HepG2 (cell line): ENCODE measurements at regions not wholly inside any gene's neighbourhood (a gene's known extent, or its start where the extent isn't known, plus 50 kb on each side); places are given as distances from the start of the nearest gene placed in this dataset.

ENCODE experiments used
- ATAC-seq: fragments of 200-7000 bp; cut with Tn5 transposase; 3 replicates; pipeline ENCODE4 v1.9.1; 2020; ENCODE audit warnings: mild to moderate bottlenecking, moderate library complexity
- BruUV-seq: library from RNA; stranded (reverse); fragments of 400-500 nt; replicated peaks from 2 replicates; lab custom pipeline; 2021; lab: Mats Ljungman, UMichigan
- CTCF ChIA-PET: fragments of 300-600 bp; formaldehyde crosslinking; extraction: SDS; loops from one replicate; lab custom pipeline; 2021; ENCODE audit warnings: low total read pairs, inconsistent platforms, low intra/inter-chr PET ratio; lab: Yijun Ruan, JAX
- POLR2A ChIA-PET: fragments of 350-600 bp; sonication (Branson Sonifier 250); formaldehyde crosslinking; loops from one replicate; lab custom pipeline; 2020; ENCODE audit warnings: antibody characterized with exemption, inconsistent platforms; lab: Yijun Ruan, JAX
- DNase-seq: peaks from one replicate; pipeline ENCODE4 v3.0.0-alpha.2; 2015; ENCODE audit warnings: low spot score
- FAIRE-seq: peaks from 3 replicates; lab custom pipeline; 2011; peaks lifted over from hg19 to GRCh38; lab: Jason Lieb, UNC
- H2AFZ ChIP-seq: one replicate; pipeline ENCODE4 v1.6.1; 2011; ENCODE audit warnings: low read length, inconsistent platforms
- H3K27ac ChIP-seq: fragments of 300-600 bp; 3 replicates; pipeline ENCODE4 v1.8.0; 2011; ENCODE audit warnings: mixed run types, mild to moderate bottlenecking, mixed read lengths, low read length, inconsistent platforms; ENCODE audit not compliant: insufficient read depth; ENCODE audit errors: extremely low read length
- H3K27me3 ChIP-seq, 2 experiments: fragments of 200-600 bp in 1 of 2; 2 replicates in 1 of 2; 3 replicates in 1 of 2; pipeline versions ENCODE4 v1.6.0 to v1.8.0; 2011; ENCODE audit warnings: low read length in 2 of 2, mild to moderate bottlenecking in 2 of 2, moderate library complexity in 2 of 2, inconsistent platforms in 1 of 2; ENCODE audit not compliant: insufficient read depth in 2 of 2, control insufficient read depth in 1 of 2
- H3K36me3 ChIP-seq, 2 experiments: fragments of 200-600 bp in 1 of 2; replicated peaks in 1 of 2; 2 replicates in 1 of 2; 3 replicates in 1 of 2; pipeline versions ENCODE4 v1.5.1 to v1.8.0; 2011; ENCODE audit warnings: low read length in 2 of 2, inconsistent platforms in 1 of 2; ENCODE audit not compliant: insufficient read depth in 2 of 2, control insufficient read depth in 1 of 2
- H3K4me1 ChIP-seq: 2 replicates; pipeline ENCODE4 v1.5.1; 2012; ENCODE audit warnings: low read length, inconsistent platforms; ENCODE audit not compliant: insufficient read depth
- H3K4me2 ChIP-seq: 2 replicates; pipeline ENCODE4 v1.6.0; 2011; ENCODE audit warnings: low read depth, low read length, inconsistent platforms
- H3K4me3 ChIP-seq, 3 experiments: fragments of 200-600 bp in 1 of 3; sonication (generic), shearing (Covaris generic) in 1 of 3; replicated peaks in 1 of 3; 2 replicates each; pipeline ENCODE4 v1.5.1; 2011 to 2016; ENCODE audit warnings: low read length in 3 of 3, inconsistent platforms in 2 of 3, low read depth in 2 of 3, mild to moderate bottlenecking in 2 of 3, control low read depth in 1 of 3, mixed read lengths in 1 of 3; ENCODE audit not compliant: insufficient read depth in 1 of 3
- H3K79me2 ChIP-seq: one replicate; pipeline ENCODE4 v1.6.1; 2011; ENCODE audit warnings: low read length, inconsistent platforms; ENCODE audit not compliant: insufficient read depth
- H3K9ac ChIP-seq: 2 replicates; pipeline ENCODE4 v1.6.0; 2011; ENCODE audit warnings: mild to moderate bottlenecking, low read depth, low read length, inconsistent platforms; ENCODE audit not compliant: insufficient read depth
- H3K9me3 ChIP-seq: 2 replicates; pipeline ENCODE4 v1.5.1; 2012; ENCODE audit warnings: mild to moderate bottlenecking, low read length
- H4K20me1 ChIP-seq: 2 replicates; pipeline ENCODE4 v1.6.0; 2011; ENCODE audit warnings: inconsistent platforms, mild to moderate bottlenecking, low read length, moderate library complexity; ENCODE audit not compliant: insufficient read depth
- EED ChIP-seq: sonication (generic); formaldehyde crosslinking; IDR thresholded peaks from 2 replicates; pipeline ENCODE4 v1.5.0; 2020; ENCODE audit warnings: mild to moderate bottlenecking, missing genetic modification reagents
- HMG20B ChIP-seq: conservative IDR thresholded peaks from 2 replicates; pipeline ENCODE4 v1.6.1; 2016; ENCODE audit warnings: missing genetic modification reagents, missing compliant biosample characterization
- MAFF ChIP-seq: IDR thresholded peaks from 2 replicates; pipeline ENCODE4 v1.6.1; 2011; ENCODE audit warnings: low read depth, low read length, improper control_type of control experiment
- MAFK ChIP-seq, 2 experiments: IDR thresholded peaks in 1 of 2; conservative IDR thresholded peaks in 1 of 2; 2 replicates each; pipeline ENCODE4 v1.6.1; 2011; ENCODE audit warnings: improper control_type of control experiment in 2 of 2, low read length in 2 of 2
- NCOA5 ChIP-seq: sonication (generic); formaldehyde crosslinking; IDR thresholded peaks from 2 replicates; pipeline ENCODE4 v1.4.0; 2020; ENCODE audit warnings: missing genetic modification reagents
- POLR2A ChIP-seq, 2 experiments: IDR thresholded peaks; 2 replicates each; pipeline ENCODE4 v1.6.1; 2011; ENCODE audit warnings: low read depth in 2 of 2, low read length in 2 of 2, mild to moderate bottlenecking in 1 of 2, moderate library complexity in 1 of 2; ENCODE audit not compliant: insufficient read depth in 1 of 2
- SRF ChIP-seq: IDR thresholded peaks from 2 replicates; pipeline ENCODE4 v1.6.1; 2011; ENCODE audit warnings: mild to moderate bottlenecking, low read depth, low read length, moderate library complexity
- STAG1 ChIP-seq: sonication (generic); formaldehyde crosslinking; IDR thresholded peaks from 2 replicates; pipeline ENCODE4 v1.4.0; 2020; ENCODE audit warnings: missing genetic modification reagents
- WGBS: methylation state at CpG from one replicate; pipeline ENCODE4 v1.1.6; 2017; ENCODE audit warnings: low lambda C conversion rate; 5-methylcytosine and 5-hydroxymethylcytosine counted together
- in situ Hi-C: cut with HindIII; loops from 2 replicates; pipeline ENCODE4 v1.10.0; 2017; ENCODE audit warnings: low pct_unique_long_range_greater_than_20kb; ENCODE audit not compliant: extremely low pct_ligation_motif_present
- intact Hi-C: fragments of 100-400 bp; cut with micrococcal nuclease; formaldehyde crosslinking; loops from one replicate; pipeline ENCODE4 v1.10.0; 2022; ENCODE audit not compliant: unreplicated experiment
- TF ChIP-seq, protein P1 (sequence below): IDR thresholded peaks from 2 replicates; pipeline ENCODE4 v1.6.1; 2012; ENCODE audit warnings: low read depth, low read length, improper control_type of control experiment
- TF ChIP-seq, protein P2 (sequence below): sonication (generic); formaldehyde crosslinking; IDR thresholded peaks from 2 replicates; pipeline ENCODE4 v1.5.1; 2020; ENCODE audit warnings: mild to moderate bottlenecking, moderate library complexity, missing genetic modification reagents
- TF ChIP-seq, protein P3 (sequence below): sonication (generic); formaldehyde crosslinking; IDR thresholded peaks from 2 replicates; pipeline ENCODE4 v1.4.0; 2020; ENCODE audit warnings: missing genetic modification reagents
- TF ChIP-seq, protein P4 (sequence below): sonication (generic); formaldehyde crosslinking; IDR thresholded peaks from 2 replicates; pipeline ENCODE4 v1.5.0; 2020; ENCODE audit warnings: mild to moderate bottlenecking, missing genetic modification reagents, moderate library complexity

DNA sequence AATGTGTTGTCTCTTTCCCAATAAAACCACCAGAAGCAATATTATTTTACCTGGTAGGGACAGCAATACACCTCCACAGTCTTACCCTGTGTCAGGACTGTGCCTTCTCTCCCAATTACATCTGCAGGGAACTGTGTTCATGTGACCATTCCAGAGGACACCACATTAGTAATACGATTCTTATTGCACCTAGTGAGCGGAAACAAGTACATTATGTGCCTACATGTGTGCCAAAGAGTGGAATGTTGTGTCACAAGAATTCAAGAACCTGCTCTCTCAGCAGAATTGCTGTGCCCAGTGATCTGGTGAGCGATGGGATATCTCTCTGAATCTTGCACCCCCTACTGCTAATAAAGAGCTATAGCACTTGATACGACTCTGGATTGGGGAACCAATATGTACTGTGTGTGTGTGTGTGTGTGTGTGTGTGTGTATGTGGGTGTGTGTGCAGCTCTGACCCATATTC, 57.4 kb upstream of the FOXC1 start:
- H3K9ac ChIP-seq: no peak overlapping the region
- no peaks in the 10 kb centered on the region for H3K4me1 ChIP-seq
- BruUV-seq: no TSS peak
- no peak overlapping the region for H3K4me3 ChIP-seq
- no peak overlapping the region for H3K4me2 ChIP-seq
- in situ Hi-C loops (no loop called here), intact Hi-C loops (no loop called here)
- H3K27ac ChIP-seq: no peak overlapping the region
- CTCF ChIA-PET: no interaction called here
- FAIRE-seq: peak; percentile 39
- POLR2A ChIA-PET: no interaction called here
- H4K20me1 ChIP-seq: no peaks in the 10 kb centered on the region
- peak; percentile 25 for DNase-seq
- H2AFZ ChIP-seq: no peak overlapping the region
- peaks cover 1 to 29% of the 10 kb centered on the region in 2 experiments; a peak in 2 of 5 replicates for H3K27me3 ChIP-seq
- no peaks in the 10 kb centered on the region for H3K9me3 ChIP-seq
- WGBS: 18% methylated on average over 4 of the region's 4 CpGs
- H3K79me2 ChIP-seq: no peaks in the 10 kb centered on the region
- no peaks in the 10 kb centered on the region for H3K36me3 ChIP-seq
- peak; percentile 80 for ATAC-seq
- TF ChIP-seq, protein P1, sequence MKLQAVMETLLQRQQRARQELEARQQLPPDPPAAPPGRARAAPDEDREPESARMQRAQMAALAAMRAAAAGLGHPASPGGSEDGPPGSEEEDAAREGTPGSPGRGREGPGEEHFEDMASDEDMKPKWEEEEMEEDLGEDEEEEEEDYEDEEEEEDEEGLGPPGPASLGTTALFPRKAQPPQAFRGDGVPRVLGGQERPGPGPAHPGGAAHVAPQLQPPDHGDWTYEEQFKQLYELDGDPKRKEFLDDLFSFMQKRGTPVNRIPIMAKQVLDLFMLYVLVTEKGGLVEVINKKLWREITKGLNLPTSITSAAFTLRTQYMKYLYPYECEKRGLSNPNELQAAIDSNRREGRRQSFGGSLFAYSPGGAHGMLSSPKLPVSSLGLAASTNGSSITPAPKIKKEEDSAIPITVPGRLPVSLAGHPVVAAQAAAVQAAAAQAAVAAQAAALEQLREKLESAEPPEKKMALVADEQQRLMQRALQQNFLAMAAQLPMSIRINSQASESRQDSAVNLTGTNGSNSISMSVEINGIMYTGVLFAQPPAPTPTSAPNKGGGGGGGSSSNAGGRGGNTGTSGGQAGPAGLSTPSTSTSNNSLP: peak; percentile 87
- TF ChIP-seq POLR2A (IDR thresholded peaks at IDR 0.05; ENCODE audit: insufficient read depth in 1 of 2, low read depth in 2 of 2, low read length in 2 of 2) (no peak), MAFK (conservative IDR thresholded peaks at IDR 0.05 in 1 of 2, IDR thresholded peaks at IDR 0.05 in 1 of 2; ENCODE audit: low read length in 2 of 2) (peak; percentile 31 to 54; a peak in 1 of 4 replicates), MAFF (peak; percentile 34; the same call in 1 of the 2 replicates), EED (no peak), SRF (no peak), HMG20B (CRISPR knock-in tag) (no peak), STAG1 (CRISPR knock-in tag) (peak; percentile 26; the same call in 1 of the 2 replicates), NCOA5 (no peak)
- TF ChIP-seq, protein P2, sequence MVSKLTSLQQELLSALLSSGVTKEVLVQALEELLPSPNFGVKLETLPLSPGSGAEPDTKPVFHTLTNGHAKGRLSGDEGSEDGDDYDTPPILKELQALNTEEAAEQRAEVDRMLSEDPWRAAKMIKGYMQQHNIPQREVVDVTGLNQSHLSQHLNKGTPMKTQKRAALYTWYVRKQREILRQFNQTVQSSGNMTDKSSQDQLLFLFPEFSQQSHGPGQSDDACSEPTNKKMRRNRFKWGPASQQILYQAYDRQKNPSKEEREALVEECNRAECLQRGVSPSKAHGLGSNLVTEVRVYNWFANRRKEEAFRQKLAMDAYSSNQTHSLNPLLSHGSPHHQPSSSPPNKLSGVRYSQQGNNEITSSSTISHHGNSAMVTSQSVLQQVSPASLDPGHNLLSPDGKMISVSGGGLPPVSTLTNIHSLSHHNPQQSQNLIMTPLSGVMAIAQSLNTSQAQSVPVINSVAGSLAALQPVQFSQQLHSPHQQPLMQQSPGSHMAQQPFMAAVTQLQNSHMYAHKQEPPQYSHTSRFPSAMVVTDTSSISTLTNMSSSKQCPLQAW (CRISPR knock-in tag): no peak
- TF ChIP-seq, protein P3, sequence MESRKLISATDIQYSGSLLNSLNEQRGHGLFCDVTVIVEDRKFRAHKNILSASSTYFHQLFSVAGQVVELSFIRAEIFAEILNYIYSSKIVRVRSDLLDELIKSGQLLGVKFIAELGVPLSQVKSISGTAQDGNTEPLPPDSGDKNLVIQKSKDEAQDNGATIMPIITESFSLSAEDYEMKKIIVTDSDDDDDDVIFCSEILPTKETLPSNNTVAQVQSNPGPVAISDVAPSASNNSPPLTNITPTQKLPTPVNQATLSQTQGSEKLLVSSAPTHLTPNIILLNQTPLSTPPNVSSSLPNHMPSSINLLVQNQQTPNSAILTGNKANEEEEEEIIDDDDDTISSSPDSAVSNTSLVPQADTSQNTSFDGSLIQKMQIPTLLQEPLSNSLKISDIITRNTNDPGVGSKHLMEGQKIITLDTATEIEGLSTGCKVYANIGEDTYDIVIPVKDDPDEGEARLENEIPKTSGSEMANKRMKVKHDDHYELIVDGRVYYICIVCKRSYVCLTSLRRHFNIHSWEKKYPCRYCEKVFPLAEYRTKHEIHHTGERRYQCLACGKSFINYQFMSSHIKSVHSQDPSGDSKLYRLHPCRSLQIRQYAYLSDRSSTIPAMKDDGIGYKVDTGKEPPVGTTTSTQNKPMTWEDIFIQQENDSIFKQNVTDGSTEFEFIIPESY (CRISPR knock-in tag): no peak
- TF ChIP-seq, protein P4, sequence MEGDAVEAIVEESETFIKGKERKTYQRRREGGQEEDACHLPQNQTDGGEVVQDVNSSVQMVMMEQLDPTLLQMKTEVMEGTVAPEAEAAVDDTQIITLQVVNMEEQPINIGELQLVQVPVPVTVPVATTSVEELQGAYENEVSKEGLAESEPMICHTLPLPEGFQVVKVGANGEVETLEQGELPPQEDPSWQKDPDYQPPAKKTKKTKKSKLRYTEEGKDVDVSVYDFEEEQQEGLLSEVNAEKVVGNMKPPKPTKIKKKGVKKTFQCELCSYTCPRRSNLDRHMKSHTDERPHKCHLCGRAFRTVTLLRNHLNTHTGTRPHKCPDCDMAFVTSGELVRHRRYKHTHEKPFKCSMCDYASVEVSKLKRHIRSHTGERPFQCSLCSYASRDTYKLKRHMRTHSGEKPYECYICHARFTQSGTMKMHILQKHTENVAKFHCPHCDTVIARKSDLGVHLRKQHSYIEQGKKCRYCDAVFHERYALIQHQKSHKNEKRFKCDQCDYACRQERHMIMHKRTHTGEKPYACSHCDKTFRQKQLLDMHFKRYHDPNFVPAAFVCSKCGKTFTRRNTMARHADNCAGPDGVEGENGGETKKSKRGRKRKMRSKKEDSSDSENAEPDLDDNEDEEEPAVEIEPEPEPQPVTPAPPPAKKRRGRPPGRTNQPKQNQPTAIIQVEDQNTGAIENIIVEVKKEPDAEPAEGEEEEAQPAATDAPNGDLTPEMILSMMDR: peak; percentile 51
